A549 (cell line): ENCODE measurements at regions not wholly inside any gene's neighbourhood (a gene's known extent, or its start where the extent isn't known, plus 50 kb on each side); places are given as distances from the start of the nearest gene placed in this dataset.

ENCODE experiments used
- ESRRA ChIP-seq: fragments of 150-350 bp; IDR thresholded peaks from 2 replicates; pipeline ENCODE4 v1.6.1; 2014; ENCODE audit warnings: mild to moderate bottlenecking, low read length, borderline replicate concordance
- KDM1A ChIP-seq: fragments of 200-600 bp; sonication (generic); IDR thresholded peaks from 2 replicates; pipeline ENCODE4 v1.6.1; 2016; ENCODE audit warnings: low read depth, mild to moderate bottlenecking
- POLR2A ChIP-seq: IDR thresholded peaks from 2 replicates; pipeline ENCODE4 v1.6.1; 2012; ENCODE audit warnings: mild to moderate bottlenecking, low read length
- RAD21 ChIP-seq, 2 experiments: fragments of >200 bp in 1 of 2; sonication (Bioruptor Twin) in 1 of 2; formaldehyde crosslinking in 1 of 2; IDR thresholded peaks in 1 of 2; conservative IDR thresholded peaks in 1 of 2; 2 replicates in 1 of 2; 3 replicates in 1 of 2; pipeline ENCODE4 v1.6.1; 2012 to 2018; ENCODE audit warnings: inconsistent platforms in 1 of 2
- RCOR1 ChIP-seq: fragments of 150-350 bp; IDR thresholded peaks from 2 replicates; pipeline ENCODE4 v1.6.1; 2014; ENCODE audit warnings: antibody characterized with exemption, low read length, low read depth
- RNF2 ChIP-seq: fragments of 200-600 bp; sonication (generic); IDR thresholded peaks from 2 replicates; pipeline ENCODE4 v1.6.1; 2016; ENCODE audit warnings: low read depth, mild to moderate bottlenecking, antibody characterized with exemption, moderate library complexity, borderline replicate concordance
- TF ChIP-seq, protein P1 (sequence below): fragments of >200 bp; sonication (Bioruptor Twin); formaldehyde crosslinking; IDR thresholded peaks from 3 replicates; pipeline ENCODE4 v1.5.1; 2016

DNA sequence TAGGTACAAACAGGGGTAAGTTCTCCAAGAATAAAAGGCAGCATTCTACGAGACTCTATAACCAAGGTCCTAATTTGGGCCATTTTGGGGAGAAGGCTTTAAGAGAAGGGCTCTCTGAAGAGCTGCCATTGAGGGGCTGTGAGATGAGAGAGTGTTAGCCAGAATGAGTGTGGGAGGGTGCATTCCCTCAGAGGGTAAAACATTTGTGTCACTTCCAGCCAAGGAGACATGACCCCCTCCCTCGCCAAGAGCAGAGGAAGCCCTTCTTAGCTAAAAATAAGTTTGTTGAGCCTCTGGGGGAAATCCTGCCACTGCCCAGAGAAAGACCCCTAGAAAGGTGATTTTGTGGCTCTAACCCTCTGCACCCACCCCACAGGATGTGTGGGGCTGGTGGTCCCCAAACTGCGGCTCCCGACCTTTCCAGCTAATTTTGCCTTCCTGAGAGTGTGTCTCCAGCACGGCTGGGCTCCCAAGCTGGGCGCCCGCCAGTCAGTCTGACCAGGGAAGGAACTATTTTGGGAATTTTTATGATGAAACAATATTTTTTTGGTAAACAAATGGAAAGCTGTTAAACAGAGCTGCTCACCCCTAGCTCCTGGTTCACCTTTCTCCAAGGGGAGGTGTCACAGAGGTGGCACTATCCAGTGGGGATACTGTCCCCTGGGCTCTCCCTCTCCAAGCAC is 65.9 kb upstream of the JDP2 start:
- TF ChIP-seq RCOR1 (no peak), KDM1A (no peak), RAD21 (conservative IDR thresholded peaks at IDR 0.05 in 1 of 2, IDR thresholded peaks at IDR 0.05 in 1 of 2) (no peak), POLR2A (no peak), ESRRA (no peak), RNF2 (no peak)
- TF ChIP-seq, protein P1, sequence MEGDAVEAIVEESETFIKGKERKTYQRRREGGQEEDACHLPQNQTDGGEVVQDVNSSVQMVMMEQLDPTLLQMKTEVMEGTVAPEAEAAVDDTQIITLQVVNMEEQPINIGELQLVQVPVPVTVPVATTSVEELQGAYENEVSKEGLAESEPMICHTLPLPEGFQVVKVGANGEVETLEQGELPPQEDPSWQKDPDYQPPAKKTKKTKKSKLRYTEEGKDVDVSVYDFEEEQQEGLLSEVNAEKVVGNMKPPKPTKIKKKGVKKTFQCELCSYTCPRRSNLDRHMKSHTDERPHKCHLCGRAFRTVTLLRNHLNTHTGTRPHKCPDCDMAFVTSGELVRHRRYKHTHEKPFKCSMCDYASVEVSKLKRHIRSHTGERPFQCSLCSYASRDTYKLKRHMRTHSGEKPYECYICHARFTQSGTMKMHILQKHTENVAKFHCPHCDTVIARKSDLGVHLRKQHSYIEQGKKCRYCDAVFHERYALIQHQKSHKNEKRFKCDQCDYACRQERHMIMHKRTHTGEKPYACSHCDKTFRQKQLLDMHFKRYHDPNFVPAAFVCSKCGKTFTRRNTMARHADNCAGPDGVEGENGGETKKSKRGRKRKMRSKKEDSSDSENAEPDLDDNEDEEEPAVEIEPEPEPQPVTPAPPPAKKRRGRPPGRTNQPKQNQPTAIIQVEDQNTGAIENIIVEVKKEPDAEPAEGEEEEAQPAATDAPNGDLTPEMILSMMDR = no peak
